Lower leg skin (tissue), 3 donors: ENCODE measurements at regions not wholly inside any gene's neighbourhood (a gene's known extent, or its start where the extent isn't known, plus 50 kb on each side); places are given as distances from the start of the nearest gene placed in this dataset.

Source experiments
- CTCF ChIP-seq, 3 donors: fragments of 450-650 bp; IDR thresholded peaks; one replicate each; pipeline ENCODE4 v1.5.1; 2016; ENCODE audit warnings: antibody characterized with exemption in 3 of 3, mild to moderate bottlenecking in 3 of 3, moderate library complexity in 2 of 3
- POLR2A ChIP-seq, 2 donors: fragments of 450-650 bp; IDR thresholded peaks; one replicate each; pipeline ENCODE4 v1.6.1; 2016 to 2017; ENCODE audit warnings: antibody characterized with exemption in 2 of 2, mild to moderate bottlenecking in 1 of 2, moderate library complexity in 1 of 2

- TF ChIP-seq POLR2A (IDR thresholded peaks at IDR 0.05) (no peak), CTCF (IDR thresholded peaks at IDR 0.05) (no peak)
Observed at GRCh38 chr6:67748521-67748920, 886.6 kb upstream of the ADGRB3 start.
